HCT116 (cell line): ENCODE measurements at regions not wholly inside any gene's neighbourhood (a gene's known extent, or its start where the extent isn't known, plus 50 kb on each side); places are given as distances from the start of the nearest gene placed in this dataset.

Source experiments
- ATAC-seq: fragments of 200-7000 bp; cut with Tn5 transposase; 2 replicates; pipeline ENCODE4 v1.9.1; 2020; ENCODE audit warnings: mild to moderate bottlenecking, moderate library complexity
- BruUV-seq: library from RNA; stranded (reverse); fragments of 400-500 nt; replicated peaks from 2 replicates; lab custom pipeline; 2021; lab: Mats Ljungman, UMichigan
- CTCF ChIA-PET: fragments of 300-600 bp; sonication (Branson Sonifier 250); formaldehyde crosslinking; loops from one replicate; lab custom pipeline; 2021; ENCODE audit warnings: antibody characterized with exemption; lab: Charles Lee
- POLR2A ChIA-PET: fragments of 300-600, 350-600 bp; sonication (Branson Sonifier 250); formaldehyde crosslinking; loops from one replicate; lab custom pipeline; 2021; ENCODE audit warnings: antibody characterized with exemption; lab: Charles Lee
- RAD21 ChIA-PET, 2 experiments: fragments of 300-600 bp; sonication (Branson Sonifier 250); formaldehyde crosslinking; loops; one replicate each; lab custom pipeline; 2023; ENCODE audit warnings: low total read pairs in 2 of 2; ENCODE audit not compliant: uncharacterized antibody in 2 of 2, unreplicated experiment in 2 of 2, low non-redundant PET in 1 of 2; lab: Charles Lee
- DNase-seq: peaks from one replicate; pipeline ENCODE4 v3.0.0-alpha.2; 2010; ENCODE audit warnings: low read depth, low spot score
- H2AFZ ChIP-seq: fragments of 200-600 bp; shearing (Covaris generic), sonication (generic); 2 replicates; pipeline ENCODE4 v1.6.1; 2017; ENCODE audit warnings: low read depth, mixed run types, mixed read lengths, antibody characterized with exemption, low read length; ENCODE audit not compliant: poor library complexity, severe bottlenecking
- H3K27ac ChIP-seq: 2 replicates; pipeline ENCODE4 v1.5.1; 2012; ENCODE audit warnings: low read depth, low read length
- H3K27me3 ChIP-seq: fragments of 200-600 bp; sonication (generic); 2 replicates; pipeline ENCODE4 v1.6.1; 2016; ENCODE audit warnings: mixed run types, low read length, mixed read lengths; ENCODE audit not compliant: insufficient read depth
- H3K36me3 ChIP-seq, 2 experiments: fragments of 200-500 bp in 1 of 2; fragments of 200-600 bp in 1 of 2; sonication (Bioruptor generic) in 1 of 2; sonication (generic) in 1 of 2; 2 replicates each; pipeline versions ENCODE4 v1.5.1 to v1.6.1; 2014 to 2016; ENCODE audit warnings: low read length in 2 of 2, inconsistent platforms in 1 of 2, mixed read lengths in 1 of 2, mixed run types in 1 of 2; ENCODE audit not compliant: insufficient read depth in 2 of 2, control insufficient read depth in 1 of 2
- H3K4me1 ChIP-seq, 2 experiments: fragments of 200-600 bp in 1 of 2; sonication (generic) in 1 of 2; 2 replicates each; pipeline versions ENCODE4 v1.5.1 to v1.6.1; 2012 to 2017; ENCODE audit warnings: low read length in 2 of 2, inconsistent platforms in 1 of 2, mild to moderate bottlenecking in 1 of 2, mixed read lengths in 1 of 2, mixed run types in 1 of 2, moderate library complexity in 1 of 2; ENCODE audit not compliant: insufficient read depth in 2 of 2, control insufficient read depth in 1 of 2
- H3K4me2 ChIP-seq: fragments of 200-600 bp; sonication (generic); 2 replicates; pipeline ENCODE4 v1.6.1; 2017; ENCODE audit warnings: mixed run types, low read length, mixed read lengths
- H3K4me3 ChIP-seq, 2 experiments: fragments of 200-600 bp in 1 of 2; sonication (generic) in 1 of 2; replicated peaks in 1 of 2; 2 replicates each; pipeline ENCODE4 v1.5.1; 2011 to 2016; ENCODE audit warnings: low read length in 2 of 2, control low read depth in 1 of 2, low read depth in 1 of 2, mild to moderate bottlenecking in 1 of 2, mixed read lengths in 1 of 2, mixed run types in 1 of 2
- H3K79me2 ChIP-seq: fragments of 200-600 bp; sonication (generic); 2 replicates; pipeline ENCODE4 v1.6.1; 2017; ENCODE audit warnings: mild to moderate bottlenecking, mixed run types, low read length, moderate library complexity, mixed read lengths; ENCODE audit not compliant: insufficient read depth
- H3K9ac ChIP-seq: fragments of 200-600 bp; sonication (generic); 2 replicates; pipeline ENCODE4 v1.6.1; 2016; ENCODE audit warnings: low read length, mixed read lengths
- H3K9me2 ChIP-seq: fragments of 200-600 bp; sonication (generic), shearing (Covaris generic); 2 replicates; pipeline ENCODE4 v1.6.1; 2017; ENCODE audit warnings: mixed run types, mild to moderate bottlenecking, moderate library complexity; ENCODE audit not compliant: insufficient read depth
- H3K9me3 ChIP-seq, 2 experiments: fragments of 200-500 bp in 1 of 2; fragments of 200-600 bp in 1 of 2; sonication (Bioruptor generic) in 1 of 2; sonication (generic) in 1 of 2; 2 replicates each; pipeline ENCODE4 v1.6.1; 2014 to 2017; ENCODE audit warnings: low read length in 2 of 2, mixed read lengths in 2 of 2, inconsistent platforms in 1 of 2, low read depth in 1 of 2, mild to moderate bottlenecking in 1 of 2, mixed run types in 1 of 2, moderate library complexity in 1 of 2; ENCODE audit not compliant: control insufficient read depth in 1 of 2, insufficient read depth in 1 of 2
- H4K20me1 ChIP-seq: fragments of 200-600 bp; sonication (generic), shearing (Covaris generic); 2 replicates; pipeline ENCODE4 v1.6.1; 2017; ENCODE audit warnings: mixed run types, mild to moderate bottlenecking, moderate library complexity; ENCODE audit not compliant: insufficient read depth
- CBX3 ChIP-seq: IDR thresholded peaks from 2 replicates; pipeline ENCODE4 v1.6.1; 2012; ENCODE audit warnings: low read depth
- ELF1 ChIP-seq: IDR thresholded peaks from 2 replicates; pipeline ENCODE4 v1.6.1; 2012; ENCODE audit warnings: low read depth, borderline replicate concordance
- EZH2 ChIP-seq: fragments of 200-600 bp; sonication (generic); IDR thresholded peaks from 2 replicates; pipeline ENCODE4 v1.6.1; 2017; ENCODE audit warnings: antibody characterized with exemption, mixed run types
- JUND ChIP-seq: IDR thresholded peaks from 2 replicates; pipeline ENCODE4 v1.6.1; 2012
- POLR2A ChIP-seq: IDR thresholded peaks from 2 replicates; pipeline ENCODE4 v1.7.0; 2011; ENCODE audit warnings: borderline replicate concordance; ENCODE audit not compliant: insufficient read depth, insufficient read length; ENCODE audit errors: extremely low read depth
- SRF ChIP-seq: IDR thresholded peaks from 2 replicates; pipeline ENCODE4 v1.6.1; 2012; ENCODE audit warnings: low read depth
- TCF7L2 ChIP-seq: IDR thresholded peaks from 2 replicates; pipeline ENCODE4 v1.7.0; 2011; ENCODE audit warnings: borderline replicate concordance, inconsistent platforms; ENCODE audit not compliant: insufficient read depth, insufficient read length; ENCODE audit errors: extremely low read depth
- ZFX ChIP-seq: fragments of 450-650 bp; IDR thresholded peaks from 2 replicates; pipeline ENCODE4 v1.6.1; 2017
- ZNF274 ChIP-seq: fragments of 200-500 bp; sonication (Bioruptor generic); IDR thresholded peaks from 2 replicates; pipeline ENCODE4 v1.6.1; 2014; ENCODE audit warnings: mild to moderate bottlenecking, low read depth, low read length, inconsistent platforms
- intact Hi-C: fragments of 100-400 bp; cut with micrococcal nuclease; formaldehyde crosslinking; loops from 2 replicates; pipeline ENCODE4 v1.10.0; 2022
- TF ChIP-seq, protein P1 (sequence below): IDR thresholded peaks from 2 replicates; pipeline ENCODE4 v1.6.1; 2012; ENCODE audit warnings: low read depth
- TF ChIP-seq, protein P2 (sequence below): IDR thresholded peaks from 2 replicates; pipeline ENCODE4 v1.6.1; 2012

DNA sequence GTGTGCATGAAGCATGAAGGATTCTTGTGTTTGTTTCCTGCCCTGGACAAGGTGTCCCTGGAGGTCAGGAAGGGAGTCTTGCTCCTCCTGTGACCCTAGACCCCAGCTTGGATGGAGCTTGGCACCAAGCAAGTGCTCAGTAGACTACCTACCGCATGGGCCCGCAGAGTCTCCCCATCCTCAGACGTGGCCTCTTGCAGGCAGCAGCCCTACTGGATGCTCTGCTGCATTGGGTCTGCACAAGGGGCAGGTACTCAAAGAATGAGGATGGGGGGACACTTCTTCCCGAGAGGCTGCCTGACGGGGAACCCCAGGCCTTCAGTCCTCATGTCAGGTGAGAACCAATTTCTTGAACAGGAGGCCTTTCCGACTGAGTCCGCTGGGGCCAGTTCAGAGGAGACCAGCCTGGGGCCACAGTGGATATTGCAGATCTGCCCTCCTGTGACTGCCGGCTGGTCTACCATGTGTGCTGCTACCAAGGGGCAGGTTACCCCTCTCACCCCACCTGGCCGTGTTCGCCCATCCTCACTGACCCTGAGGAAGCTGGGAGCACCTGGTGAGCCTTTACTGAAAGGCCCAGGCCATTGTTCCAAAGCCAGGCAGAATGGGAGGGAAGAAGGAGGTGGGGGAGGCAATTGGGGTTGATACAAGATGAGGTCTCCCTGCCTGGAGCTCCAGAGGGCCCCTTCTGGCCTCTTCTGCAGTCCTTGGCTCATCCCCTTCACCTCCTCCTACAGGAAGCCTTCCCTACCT lies 206.3 kb downstream of the RAB11FIP4 start:
- Histone ChIP-seq H3K79me2 (no peaks in the 10 kb centered on the region), H3K27me3 (no peaks in the 10 kb centered on the region), H3K4me3 (no peak overlapping the region), H3K9ac (no peak overlapping the region), H3K36me3 (no peaks in the 10 kb centered on the region), H2AFZ (no peak overlapping the region), H3K4me1 (peaks cover 11 to 47% of the 10 kb centered on the region in 2 experiments), H3K4me2 (no peak overlapping the region), H3K9me3 (no peaks in the 10 kb centered on the region), H3K27ac (no peak overlapping the region), H3K9me2 (no peaks in the 10 kb centered on the region), H4K20me1 (no peaks in the 10 kb centered on the region)
- no TSS peak for BruUV-seq
- CTCF ChIA-PET: no interaction called here
- RAD21 ChIA-PET: no interaction called here
- DNase-seq (no peak), ATAC-seq (no peak)
- TF ChIP-seq SRF (no peak), CBX3 (no peak), ZNF274 (no peak), POLR2A (no peak), ZFX (no peak), TCF7L2 (no peak), ELF1 (no peak), JUND (no peak), EZH2 (no peak)
- TF ChIP-seq, protein P1, sequence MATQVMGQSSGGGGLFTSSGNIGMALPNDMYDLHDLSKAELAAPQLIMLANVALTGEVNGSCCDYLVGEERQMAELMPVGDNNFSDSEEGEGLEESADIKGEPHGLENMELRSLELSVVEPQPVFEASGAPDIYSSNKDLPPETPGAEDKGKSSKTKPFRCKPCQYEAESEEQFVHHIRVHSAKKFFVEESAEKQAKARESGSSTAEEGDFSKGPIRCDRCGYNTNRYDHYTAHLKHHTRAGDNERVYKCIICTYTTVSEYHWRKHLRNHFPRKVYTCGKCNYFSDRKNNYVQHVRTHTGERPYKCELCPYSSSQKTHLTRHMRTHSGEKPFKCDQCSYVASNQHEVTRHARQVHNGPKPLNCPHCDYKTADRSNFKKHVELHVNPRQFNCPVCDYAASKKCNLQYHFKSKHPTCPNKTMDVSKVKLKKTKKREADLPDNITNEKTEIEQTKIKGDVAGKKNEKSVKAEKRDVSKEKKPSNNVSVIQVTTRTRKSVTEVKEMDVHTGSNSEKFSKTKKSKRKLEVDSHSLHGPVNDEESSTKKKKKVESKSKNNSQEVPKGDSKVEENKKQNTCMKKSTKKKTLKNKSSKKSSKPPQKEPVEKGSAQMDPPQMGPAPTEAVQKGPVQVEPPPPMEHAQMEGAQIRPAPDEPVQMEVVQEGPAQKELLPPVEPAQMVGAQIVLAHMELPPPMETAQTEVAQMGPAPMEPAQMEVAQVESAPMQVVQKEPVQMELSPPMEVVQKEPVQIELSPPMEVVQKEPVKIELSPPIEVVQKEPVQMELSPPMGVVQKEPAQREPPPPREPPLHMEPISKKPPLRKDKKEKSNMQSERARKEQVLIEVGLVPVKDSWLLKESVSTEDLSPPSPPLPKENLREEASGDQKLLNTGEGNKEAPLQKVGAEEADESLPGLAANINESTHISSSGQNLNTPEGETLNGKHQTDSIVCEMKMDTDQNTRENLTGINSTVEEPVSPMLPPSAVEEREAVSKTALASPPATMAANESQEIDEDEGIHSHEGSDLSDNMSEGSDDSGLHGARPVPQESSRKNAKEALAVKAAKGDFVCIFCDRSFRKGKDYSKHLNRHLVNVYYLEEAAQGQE: no peak
- TF ChIP-seq, protein P2, sequence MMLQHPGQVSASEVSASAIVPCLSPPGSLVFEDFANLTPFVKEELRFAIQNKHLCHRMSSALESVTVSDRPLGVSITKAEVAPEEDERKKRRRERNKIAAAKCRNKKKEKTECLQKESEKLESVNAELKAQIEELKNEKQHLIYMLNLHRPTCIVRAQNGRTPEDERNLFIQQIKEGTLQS: no peak
- intact Hi-C loops: no loop called here
- POLR2A ChIA-PET: interaction anchor here (1.3 kb wide), 1 partner anchor 17 kb away, joined by 5 read pairs; no protein-coding TSS in a partner anchor
